ENCODE measurements at regions not wholly inside any gene's neighbourhood (a gene's known extent, or its start where the extent isn't known, plus 50 kb on each side); places are given as distances from the start of the nearest gene placed in this dataset.

DNA sequence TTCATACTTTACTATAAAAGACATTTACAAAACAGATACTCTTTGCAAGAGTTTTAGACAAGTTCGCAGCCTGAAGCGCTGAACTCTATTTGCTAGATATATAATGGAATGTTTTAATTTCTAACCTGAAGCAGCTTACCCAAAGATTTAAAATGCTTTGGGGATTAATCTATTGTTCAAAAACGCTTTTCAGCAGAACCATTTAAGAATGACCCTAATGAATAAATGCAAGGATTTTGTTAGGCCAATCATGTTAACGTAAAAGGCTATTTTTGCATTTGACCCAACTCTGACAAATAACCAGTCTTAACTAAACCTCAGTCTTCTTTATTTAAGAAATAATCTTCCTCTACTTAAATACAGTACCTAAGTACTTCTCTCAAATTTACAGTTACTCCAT lies 406.7 kb upstream of the POT1 start:
- H3K27me3 ChIP-seq (ENCODE audit: insufficient read depth, poor library complexity, severe bottlenecking): no peaks in the 10 kb centered on the region
- no peak for ATAC-seq (ENCODE audit: low read depth)
- TF ChIP-seq, protein P1, sequence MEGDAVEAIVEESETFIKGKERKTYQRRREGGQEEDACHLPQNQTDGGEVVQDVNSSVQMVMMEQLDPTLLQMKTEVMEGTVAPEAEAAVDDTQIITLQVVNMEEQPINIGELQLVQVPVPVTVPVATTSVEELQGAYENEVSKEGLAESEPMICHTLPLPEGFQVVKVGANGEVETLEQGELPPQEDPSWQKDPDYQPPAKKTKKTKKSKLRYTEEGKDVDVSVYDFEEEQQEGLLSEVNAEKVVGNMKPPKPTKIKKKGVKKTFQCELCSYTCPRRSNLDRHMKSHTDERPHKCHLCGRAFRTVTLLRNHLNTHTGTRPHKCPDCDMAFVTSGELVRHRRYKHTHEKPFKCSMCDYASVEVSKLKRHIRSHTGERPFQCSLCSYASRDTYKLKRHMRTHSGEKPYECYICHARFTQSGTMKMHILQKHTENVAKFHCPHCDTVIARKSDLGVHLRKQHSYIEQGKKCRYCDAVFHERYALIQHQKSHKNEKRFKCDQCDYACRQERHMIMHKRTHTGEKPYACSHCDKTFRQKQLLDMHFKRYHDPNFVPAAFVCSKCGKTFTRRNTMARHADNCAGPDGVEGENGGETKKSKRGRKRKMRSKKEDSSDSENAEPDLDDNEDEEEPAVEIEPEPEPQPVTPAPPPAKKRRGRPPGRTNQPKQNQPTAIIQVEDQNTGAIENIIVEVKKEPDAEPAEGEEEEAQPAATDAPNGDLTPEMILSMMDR (IDR thresholded peaks at IDR 0.05; ENCODE audit: poor library complexity, severe bottlenecking): no peak

DNA sequence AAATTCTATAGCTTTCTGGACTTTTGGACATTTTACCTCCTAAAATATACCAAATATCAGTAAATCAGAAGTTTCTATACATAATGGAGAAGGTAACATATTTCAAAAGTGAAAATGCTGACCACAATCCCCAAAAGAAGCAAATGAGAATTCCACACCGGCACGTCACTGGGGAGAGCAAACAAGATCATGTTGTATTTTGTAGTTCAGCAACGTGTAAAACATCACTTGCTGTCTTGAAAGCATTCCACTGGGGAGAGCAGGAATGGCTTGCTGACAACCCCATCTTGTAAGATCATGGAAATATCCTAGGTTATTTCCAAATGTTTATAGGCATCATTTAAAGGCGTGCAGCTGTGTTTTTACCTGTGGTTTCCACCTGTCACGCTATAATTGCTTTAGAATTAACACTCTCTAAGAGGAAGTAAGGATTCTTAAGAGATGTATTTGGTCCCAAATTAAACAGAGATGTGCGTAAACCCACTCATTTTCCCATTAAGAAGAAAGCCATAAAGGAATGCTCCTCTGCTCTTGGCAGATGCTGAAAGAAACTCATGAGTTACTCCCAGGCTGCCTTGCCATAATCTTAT lies 397.1 kb upstream of the POT1 start:
- no peaks in the 10 kb centered on the region for H3K27me3 ChIP-seq (ENCODE audit: insufficient read depth, poor library complexity, severe bottlenecking)
- DNase-seq (ENCODE audit: low spot score): no peak
- TF ChIP-seq, protein P1 (IDR thresholded peaks at IDR 0.05; ENCODE audit: poor library complexity, severe bottlenecking): no peak
- ATAC-seq (ENCODE audit: low read depth): no peak
- H3K4me3 ChIP-seq (ENCODE audit: severe bottlenecking): no peak overlapping the region
- no peaks in the 10 kb centered on the region for H3K4me1 ChIP-seq (ENCODE audit: insufficient read depth, poor library complexity, severe bottlenecking)
- H3K27ac ChIP-seq (ENCODE audit: poor library complexity, severe bottlenecking): no peak overlapping the region
- H3K9me3 ChIP-seq (ENCODE audit: severe bottlenecking): no peaks in the 10 kb centered on the region
- H3K36me3 ChIP-seq (ENCODE audit: low read depth): no peaks in the 10 kb centered on the region

More for the DNA sequence above, 406.7 kb upstream of the POT1 start:
- H3K9me3 ChIP-seq (ENCODE audit: severe bottlenecking): no peaks in the 10 kb centered on the region
- H3K36me3 ChIP-seq (ENCODE audit: low read depth): no peaks in the 10 kb centered on the region
- H3K4me3 ChIP-seq (ENCODE audit: severe bottlenecking): no peak overlapping the region
- no peak overlapping the region for H3K27ac ChIP-seq (ENCODE audit: poor library complexity, severe bottlenecking)
- DNase-seq (ENCODE audit: low spot score): no peak
- H3K4me1 ChIP-seq (ENCODE audit: insufficient read depth, poor library complexity, severe bottlenecking): no peaks in the 10 kb centered on the region

DNA sequence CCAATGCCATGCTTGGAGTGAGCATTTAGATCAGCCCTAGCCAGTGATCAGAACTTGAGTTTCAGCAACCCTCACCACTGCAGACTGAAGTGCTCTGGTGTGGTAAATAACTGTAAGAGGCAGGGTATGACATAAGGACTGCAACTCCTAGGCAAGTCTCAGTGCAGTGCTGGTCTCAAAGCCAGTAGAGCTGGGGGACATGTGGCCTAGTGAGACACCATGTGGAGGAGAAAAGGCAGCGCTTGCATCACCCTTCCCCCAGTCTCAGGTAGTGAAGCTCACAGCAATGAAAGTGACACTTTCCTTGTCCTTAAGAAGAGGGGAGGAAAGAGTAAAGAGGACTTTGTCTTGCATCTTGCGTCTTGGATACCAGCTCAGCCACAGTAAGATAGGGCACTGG lies 386.8 kb upstream of the POT1 start:
- Histone ChIP-seq H3K9me3 (ENCODE audit: severe bottlenecking) (no peaks in the 10 kb centered on the region), H3K27ac (ENCODE audit: poor library complexity, severe bottlenecking) (no peak overlapping the region), H3K36me3 (ENCODE audit: low read depth) (no peaks in the 10 kb centered on the region), H3K27me3 (ENCODE audit: insufficient read depth, poor library complexity, severe bottlenecking) (no peaks in the 10 kb centered on the region), H3K4me3 (ENCODE audit: severe bottlenecking) (no peak overlapping the region), H3K4me1 (ENCODE audit: insufficient read depth, poor library complexity, severe bottlenecking) (no peaks in the 10 kb centered on the region)
- DNase-seq (ENCODE audit: low spot score) (no peak), ATAC-seq (ENCODE audit: low read depth) (peak; percentile 96)
- TF ChIP-seq, protein P1 (IDR thresholded peaks at IDR 0.05; ENCODE audit: poor library complexity, severe bottlenecking): peak; percentile 61

DNA sequence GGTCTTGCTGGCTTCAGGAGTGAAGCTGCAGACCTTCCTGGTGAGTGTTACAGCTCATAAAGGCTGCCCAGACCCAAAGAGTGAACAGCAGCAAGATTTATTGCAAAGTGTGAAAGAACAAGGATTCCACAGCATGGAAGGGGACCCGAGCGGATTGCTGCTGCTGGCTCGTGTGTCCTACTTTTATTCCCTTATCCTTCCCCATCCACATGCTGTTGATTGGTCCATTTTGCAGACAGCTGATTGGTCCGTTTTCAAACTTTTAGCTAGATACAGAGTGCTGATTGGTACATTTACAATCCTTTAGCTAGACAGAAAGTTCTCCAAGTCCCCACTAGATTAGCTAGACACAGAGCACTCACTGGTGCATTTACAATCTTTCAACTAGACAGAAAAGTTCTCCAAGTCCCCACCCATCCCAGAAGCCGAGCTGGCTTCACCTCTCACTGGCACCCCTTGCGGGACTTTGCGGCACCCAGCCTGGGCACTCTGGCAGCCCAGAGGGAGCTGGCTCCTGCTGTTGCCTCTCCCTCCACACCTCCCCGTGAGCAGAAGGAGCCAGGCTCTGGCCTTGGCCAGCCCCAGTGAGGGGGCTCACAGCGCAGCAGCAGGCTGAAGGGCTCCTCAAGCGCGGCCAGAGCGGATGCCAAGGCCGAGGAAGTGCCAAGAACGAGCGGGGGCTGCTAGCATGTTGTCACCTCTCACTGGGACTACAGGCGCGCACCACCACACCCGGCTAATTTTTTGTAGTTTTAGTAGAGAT lies 369.6 kb upstream of the POT1 start:
- DNase-seq (ENCODE audit: low spot score): no peak
- no peaks in the 10 kb centered on the region for H3K27me3 ChIP-seq (ENCODE audit: insufficient read depth, poor library complexity, severe bottlenecking)
- H3K4me1 ChIP-seq (ENCODE audit: insufficient read depth, poor library complexity, severe bottlenecking): no peaks in the 10 kb centered on the region
- TF ChIP-seq, protein P1 (IDR thresholded peaks at IDR 0.05; ENCODE audit: poor library complexity, severe bottlenecking): no peak
- no peak overlapping the region for H3K4me3 ChIP-seq (ENCODE audit: severe bottlenecking)
- no peak overlapping the region for H3K27ac ChIP-seq (ENCODE audit: poor library complexity, severe bottlenecking)
- no peaks in the 10 kb centered on the region for H3K36me3 ChIP-seq (ENCODE audit: low read depth)
- H3K9me3 ChIP-seq (ENCODE audit: severe bottlenecking): no peaks in the 10 kb centered on the region
- no peak for ATAC-seq (ENCODE audit: low read depth)

DNA sequence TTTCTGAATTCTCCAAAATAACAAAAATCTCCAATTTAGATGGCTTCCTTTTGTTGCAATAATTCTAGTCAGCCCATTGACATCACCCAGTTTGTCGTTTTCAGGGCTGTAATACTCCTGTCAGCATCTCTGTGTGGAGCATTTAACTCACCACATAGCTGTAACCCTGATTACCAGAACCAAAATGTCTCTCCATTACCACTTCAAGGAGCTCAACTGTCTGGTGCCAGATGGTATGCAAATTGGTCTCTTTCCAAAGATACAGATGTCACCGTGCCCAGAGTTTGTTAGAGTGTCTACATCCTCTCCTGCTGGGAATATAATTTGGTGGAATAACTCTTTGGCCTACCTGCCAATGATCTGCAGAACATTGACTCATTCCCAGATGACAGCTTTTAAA lies 350.3 kb upstream of the POT1 start:
- Histone ChIP-seq H3K4me1 (ENCODE audit: insufficient read depth, poor library complexity, severe bottlenecking) (no peaks in the 10 kb centered on the region), H3K36me3 (ENCODE audit: low read depth) (no peaks in the 10 kb centered on the region), H3K27me3 (ENCODE audit: insufficient read depth, poor library complexity, severe bottlenecking) (no peaks in the 10 kb centered on the region), H3K27ac (ENCODE audit: poor library complexity, severe bottlenecking) (no peak overlapping the region), H3K9me3 (ENCODE audit: severe bottlenecking) (no peaks in the 10 kb centered on the region), H3K4me3 (ENCODE audit: severe bottlenecking) (no peak overlapping the region)
- DNase-seq (ENCODE audit: low spot score) (no peak), ATAC-seq (ENCODE audit: low read depth) (no peak)
- TF ChIP-seq, protein P1 (IDR thresholded peaks at IDR 0.05; ENCODE audit: poor library complexity, severe bottlenecking): no peak
